Endothelial cell of umbilical vein (primary cell): ENCODE measurements at regions not wholly inside any gene's neighbourhood (a gene's known extent, or its start where the extent isn't known, plus 50 kb on each side); places are given as distances from the start of the nearest gene placed in this dataset.

ENCODE experiments used
- BruUV-seq: library from RNA; stranded (reverse); fragments of 400-500 nt; replicated peaks from 2 replicates; lab custom pipeline; 2021; lab: Mats Ljungman, UMichigan
- CTCF ChIA-PET: fragments of 300-600, 350-600 bp; sonication (Branson Sonifier 250); formaldehyde crosslinking; loops from one replicate; lab custom pipeline; 2021; ENCODE audit warnings: antibody characterized with exemption, inconsistent platforms; lab: Charles Lee
- POLR2A ChIA-PET: fragments of 300-600, 350-600 bp; sonication (Branson Sonifier 250); formaldehyde crosslinking; loops from one replicate; lab custom pipeline; 2021; ENCODE audit warnings: antibody characterized with exemption, inconsistent platforms; lab: Charles Lee
- DNase-seq: peaks from one replicate; pipeline ENCODE4 v3.0.0-alpha.2; 2011; ENCODE audit warnings: low read depth, low spot score
- FAIRE-seq: peaks from 2 replicates; lab custom pipeline; 2011; peaks lifted over from hg19 to GRCh38; lab: Jason Lieb, UNC
- H2AFZ ChIP-seq: 2 replicates; pipeline ENCODE4 v1.6.0; 2012; ENCODE audit warnings: low read depth, low read length, control low read depth, inconsistent platforms
- H3K27ac ChIP-seq: 2 replicates; pipeline ENCODE4 v1.5.1; 2011; ENCODE audit warnings: low read depth, mild to moderate bottlenecking, control low read depth, low read length, moderate library complexity; ENCODE audit not compliant: insufficient read depth
- H3K27me3 ChIP-seq, 2 experiments: 2 replicates each; pipeline versions ENCODE4 v1.6.0 to v1.6.1; 2011; ENCODE audit warnings: low read length in 2 of 2, mixed read lengths in 1 of 2; ENCODE audit not compliant: control insufficient read depth in 2 of 2, insufficient read depth in 2 of 2
- H3K36me3 ChIP-seq, 2 experiments: 2 replicates in 1 of 2; 3 replicates in 1 of 2; pipeline ENCODE4 v1.5.1; 2011; ENCODE audit warnings: low read length in 2 of 2, mild to moderate bottlenecking in 1 of 2, moderate library complexity in 1 of 2; ENCODE audit not compliant: control insufficient read depth in 2 of 2, insufficient read depth in 2 of 2; ENCODE audit errors: extremely low read depth in 1 of 2
- H3K4me1 ChIP-seq: 3 replicates; pipeline ENCODE4 v1.5.1; 2011; ENCODE audit warnings: mild to moderate bottlenecking, low read length; ENCODE audit not compliant: control insufficient read depth, insufficient read depth; ENCODE audit errors: extremely low read depth
- H3K4me2 ChIP-seq: 2 replicates; pipeline ENCODE4 v1.6.1; 2011; ENCODE audit warnings: low read length, control low read depth, mixed read lengths; ENCODE audit not compliant: insufficient read depth
- H3K4me3 ChIP-seq, 3 experiments: fragments of 200-600 bp in 1 of 3; sonication (generic), shearing (Covaris generic) in 1 of 3; replicated peaks in 1 of 3; 2 replicates each; pipeline ENCODE4 v1.5.1; 2011 to 2016; ENCODE audit warnings: control low read depth in 3 of 3, low read length in 3 of 3, mild to moderate bottlenecking in 2 of 3, inconsistent platforms in 1 of 3, low read depth in 1 of 3, moderate library complexity in 1 of 3; ENCODE audit not compliant: insufficient read depth in 1 of 3
- H3K79me2 ChIP-seq: 2 replicates; pipeline ENCODE4 v1.6.0; 2012; ENCODE audit warnings: low read length, inconsistent platforms; ENCODE audit not compliant: control insufficient read depth, insufficient read depth
- H3K9ac ChIP-seq: replicated peaks from 2 replicates; pipeline ENCODE3; 2011; ENCODE audit warnings: low read length, control low read depth; ENCODE audit not compliant: insufficient read depth; ENCODE audit errors: extremely low read depth
- H3K9me1 ChIP-seq: replicated peaks from 3 replicates; pipeline ENCODE4 v1.6.0; 2011; ENCODE audit warnings: mild to moderate bottlenecking, low read length; ENCODE audit not compliant: control insufficient read depth, insufficient read depth; ENCODE audit errors: extremely low read depth
- H3K9me3 ChIP-seq: replicated peaks from 2 replicates; pipeline ENCODE4 v1.5.1; 2012; ENCODE audit warnings: low read length, inconsistent platforms; ENCODE audit not compliant: control insufficient read depth, insufficient read depth
- H4K20me1 ChIP-seq: replicated peaks from 2 replicates; pipeline ENCODE3; 2011; ENCODE audit warnings: mild to moderate bottlenecking, low read length; ENCODE audit not compliant: control insufficient read depth, insufficient read depth; ENCODE audit errors: extremely low read depth
- CTCF ChIP-seq, 2 donors: IDR thresholded peaks; 1 replicate in 1 of 2; 2 replicates in 1 of 2; pipeline ENCODE4 v1.5.1; 2011; ENCODE audit warnings: low read length in 2 of 2, mild to moderate bottlenecking in 2 of 2, moderate library complexity in 2 of 2, control low read depth in 1 of 2, inconsistent platforms in 1 of 2, low read depth in 1 of 2; ENCODE audit not compliant: insufficient read depth in 1 of 2; ENCODE audit errors: extremely low read depth in 1 of 2
- EZH2 ChIP-seq: IDR thresholded peaks from 2 replicates; pipeline ENCODE4 v1.6.1; 2012; ENCODE audit warnings: borderline replicate concordance, low read depth, mild to moderate bottlenecking, moderate library complexity, low read length, inconsistent platforms; ENCODE audit not compliant: severe bottlenecking
- FOS ChIP-seq: IDR thresholded peaks from 2 replicates; pipeline ENCODE4 v1.6.1; 2011; ENCODE audit warnings: mild to moderate bottlenecking, low read length, moderate library complexity, borderline replicate concordance; ENCODE audit not compliant: insufficient read depth
- GATA2 ChIP-seq: IDR thresholded peaks from 2 replicates; pipeline ENCODE4 v1.7.0; 2011; ENCODE audit warnings: low read depth, mild to moderate bottlenecking, moderate library complexity, mixed read lengths, low read length; ENCODE audit not compliant: insufficient read length, insufficient read depth
- JUN ChIP-seq: IDR thresholded peaks from 2 replicates; pipeline ENCODE4 v1.6.1; 2011; ENCODE audit warnings: borderline replicate concordance, low read depth; ENCODE audit not compliant: insufficient read length, insufficient read depth
- MAX ChIP-seq: IDR thresholded peaks from 2 replicates; pipeline ENCODE4 v1.6.1; 2011; ENCODE audit not compliant: insufficient read depth, insufficient read length
- MYC ChIP-seq: IDR thresholded peaks from one replicate; pipeline ENCODE4 v1.6.1; 2011; ENCODE audit warnings: mild to moderate bottlenecking, low read depth, low read length
- POLR2A ChIP-seq: IDR thresholded peaks from 2 replicates; pipeline ENCODE4 v1.6.1; 2012; ENCODE audit warnings: low read depth, mild to moderate bottlenecking, control low read depth, low read length
- POLR2AphosphoS5 ChIP-seq: IDR thresholded peaks from 2 replicates; pipeline ENCODE4 v1.6.1; 2012; ENCODE audit warnings: low read depth, mild to moderate bottlenecking, control low read depth, low read length, moderate library complexity; ENCODE audit not compliant: insufficient read depth
- dilution Hi-C: fragments of 300-500 bp; cut with MboI; formaldehyde crosslinking; loops from one replicate; pipeline ENCODE4 v1.15.0; 2019; ENCODE audit warnings: low sequenced_read_pairs; ENCODE audit not compliant: extremely low pct_ligation_motif_present
- intact Hi-C: fragments of 100-400 bp; cut with micrococcal nuclease; formaldehyde crosslinking; loops from one replicate; pipeline ENCODE4 v1.10.0; 2022

GRCh38 chr1:201731142-201731541 lies 97.8 kb upstream of the IPO9 start:
- H2AFZ ChIP-seq: no peak overlapping the region
- H3K4me3 ChIP-seq: no peak overlapping the region
- peaks cover 44% of the 10 kb centered on the region for H3K79me2 ChIP-seq
- no peaks in the 10 kb centered on the region for H3K9me3 ChIP-seq
- H3K27ac ChIP-seq: no peak overlapping the region
- ChIA-PET POLR2A (no interaction called here), CTCF (interaction anchor here (0.8 to 2.9 kb wide), 6 partner anchors 7 to 64 kb away, joined by 3 to 15 read pairs (median 5); no protein-coding TSS in a partner anchor)
- intact Hi-C loops (no loop called here), dilution Hi-C loops (no loop called here)
- peaks cover 3% of the 10 kb centered on the region for H3K4me1 ChIP-seq
- DNase-seq (no peak), FAIRE-seq (no peak)
- H3K9ac ChIP-seq: no peak overlapping the region
- no peak overlapping the region for H3K4me2 ChIP-seq
- no peaks in the 10 kb centered on the region for H3K27me3 ChIP-seq
- H3K9me1 ChIP-seq: no peaks in the 10 kb centered on the region
- H3K36me3 ChIP-seq: no peaks in the 10 kb centered on the region
- TF ChIP-seq FOS (no peak), POLR2A (no peak), MYC (no peak), CTCF (IDR thresholded peaks at IDR 0.05; ENCODE audit: extremely low read depth in 1 of 2, insufficient read depth in 1 of 2, low read depth in 1 of 2, low read length in 2 of 2) (no peak), GATA2 (no peak), EZH2 (no peak), JUN (no peak), POLR2AphosphoS5 (no peak), MAX (no peak)
- H4K20me1 ChIP-seq: no peaks in the 10 kb centered on the region
- no TSS peak for BruUV-seq
